Ureter (tissue), 1 donor: ENCODE measurements at regions not wholly inside any gene's neighbourhood (a gene's known extent, or its start where the extent isn't known, plus 50 kb on each side); places are given as distances from the start of the nearest gene placed in this dataset.

Experiments
- DNase-seq: peaks from one replicate; pipeline ENCODE4 v3.0.0-alpha.2; 2020; ENCODE audit warnings: low spot score
- donor health status: DM: yes; HTN: yes; CAD: no.

- DNase-seq: peak; percentile 45
Observed at GRCh38 chr9:18393340-18394130, 80.4 kb upstream of the ADAMTSL1 start.

- no peak for DNase-seq
Observed at GRCh38 chr9:18394847-18395351, 79.1 kb upstream of the ADAMTSL1 start.

GRCh38 chr9:18396102-18396728 lies 77.7 kb upstream of the ADAMTSL1 start:
- no peak for DNase-seq

- no peak for DNase-seq
Observed at GRCh38 chr9:18397076-18397475, 76.9 kb upstream of the ADAMTSL1 start.

GRCh38 chr9:18398038-18398437 lies 75.9 kb upstream of the ADAMTSL1 start:
- no peak for DNase-seq

- DNase-seq: no peak
Observed at GRCh38 chr9:18404434-18405029, 69.4 kb upstream of the ADAMTSL1 start.

GRCh38 chr9:18405240-18405639 lies 68.7 kb upstream of the ADAMTSL1 start:
- DNase-seq: no peak

- DNase-seq: no peak
Observed at GRCh38 chr9:18410983-18411382, 63.0 kb upstream of the ADAMTSL1 start.

- no peak for DNase-seq
Observed at GRCh38 chr9:18421391-18421790, 52.6 kb upstream of the ADAMTSL1 start.

- no peak for DNase-seq
Observed at GRCh38 chr9:18422296-18423036, 51.5 kb upstream of the ADAMTSL1 start.

- no peak for DNase-seq
Observed at GRCh38 chr9:18423791-18424531, 50.0 kb upstream of the ADAMTSL1 start.
